Thoracic aorta (tissue), 2 donors: ENCODE measurements at regions not wholly inside any gene's neighbourhood (a gene's known extent, or its start where the extent isn't known, plus 50 kb on each side); places are given as distances from the start of the nearest gene placed in this dataset.

Experiments used
- ATAC-seq: fragments of 150-250 bp; one replicate; pipeline ENCODE4 v1.8.0; 2017; ENCODE audit warnings: low read depth; ENCODE audit not compliant: insufficient number of reproducible peaks, low FRiP score
- DNase-seq: peaks from one replicate; pipeline ENCODE4 v3.0.0-alpha.2; 2020; ENCODE audit warnings: low spot score
- H3K27ac ChIP-seq, 2 donors: fragments of 200-600 bp; sonication (generic); 1 replicate in 1 of 2; 2 replicates in 1 of 2; pipeline ENCODE4 v1.5.1; 2016; ENCODE audit warnings: mild to moderate bottlenecking in 2 of 2, moderate library complexity in 2 of 2
- H3K27me3 ChIP-seq: fragments of 200-600 bp; sonication (generic); replicated peaks from 2 replicates; pipeline ENCODE4 v1.6.0; 2016; ENCODE audit warnings: mild to moderate bottlenecking; ENCODE audit not compliant: insufficient read depth
- H3K36me3 ChIP-seq: fragments of 200-600 bp; sonication (generic); one replicate; pipeline ENCODE4 v1.5.1; 2016
- H3K4me1 ChIP-seq, 2 donors: fragments of 200-600 bp; sonication (generic); 1 replicate in 1 of 2; 2 replicates in 1 of 2; pipeline versions ENCODE4 v1.5.1 to v1.6.0; 2016; ENCODE audit warnings: low read depth in 2 of 2, mild to moderate bottlenecking in 1 of 2; ENCODE audit not compliant: control insufficient read depth in 1 of 2
- H3K4me3 ChIP-seq: fragments of 200-600 bp; sonication (generic); 2 replicates; pipeline ENCODE4 v1.5.1; 2016; ENCODE audit warnings: mild to moderate bottlenecking
- H3K9me3 ChIP-seq: fragments of 200-600 bp; sonication (generic); 2 replicates; pipeline ENCODE4 v1.5.1; 2016
- CTCF ChIP-seq: fragments of 200-600 bp; sonication (generic); IDR thresholded peaks from one replicate; pipeline ENCODE4 v1.5.1; 2019; ENCODE audit warnings: antibody characterized with exemption

- no peaks in the 10 kb centered on the region for H3K36me3 ChIP-seq
Measured at GRCh38 chr3:90018779-90019178, 911.4 kb downstream of the EPHA3 start.

GRCh38 chr3:90025019-90025418 lies 917.6 kb downstream of the EPHA3 start:
- no peaks in the 10 kb centered on the region for H3K36me3 ChIP-seq
- H3K4me3 ChIP-seq = no peak overlapping the region
- H3K9me3 ChIP-seq = no peaks in the 10 kb centered on the region
- no peaks in the 10 kb centered on the region for H3K27me3 ChIP-seq
- no peak for DNase-seq
- no peaks in the 10 kb centered on the region for H3K4me1 ChIP-seq
- no peak overlapping the region for H3K27ac ChIP-seq
- TF ChIP-seq CTCF = no peak
- no peak for ATAC-seq

More at GRCh38 chr3:90018779-90019178, 911.4 kb downstream of the EPHA3 start:
- no peak overlapping the region for H3K27ac ChIP-seq
- no peak for TF ChIP-seq CTCF
- H3K4me1 ChIP-seq = peaks cover 0 to 13% of the 10 kb centered on the region in 2 donors
- H3K9me3 ChIP-seq = no peaks in the 10 kb centered on the region
- no peak for DNase-seq
- ATAC-seq = no peak
- H3K27me3 ChIP-seq = no peaks in the 10 kb centered on the region
- H3K4me3 ChIP-seq = no peak overlapping the region

DNA sequence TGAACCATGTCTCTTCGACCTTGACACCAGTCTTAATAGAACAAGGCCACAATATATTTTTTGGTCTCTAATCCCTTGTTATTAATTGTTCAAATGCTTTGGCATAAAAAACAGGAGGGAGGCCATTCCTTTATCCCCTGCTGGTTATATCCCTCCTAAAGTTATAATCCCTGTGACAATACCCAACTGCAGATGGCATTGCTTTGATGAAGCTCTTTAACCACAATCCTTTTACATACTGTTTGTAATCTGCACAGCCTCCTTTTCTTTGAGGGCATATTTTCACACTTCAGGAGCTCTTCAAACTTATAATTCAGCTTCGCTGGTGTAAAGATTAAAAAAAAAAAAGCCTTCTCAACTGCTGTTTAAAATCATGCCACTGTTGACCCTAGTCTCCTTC lies 919.0 kb downstream of the EPHA3 start:
- ATAC-seq (no peak), DNase-seq (no peak)
- H3K27me3 ChIP-seq = no peaks in the 10 kb centered on the region
- no peaks in the 10 kb centered on the region for H3K9me3 ChIP-seq
- no peak overlapping the region for H3K27ac ChIP-seq
- H3K36me3 ChIP-seq = no peaks in the 10 kb centered on the region
- H3K4me1 ChIP-seq = no peaks in the 10 kb centered on the region
- no peak for TF ChIP-seq CTCF
- H3K4me3 ChIP-seq = no peak overlapping the region

- DNase-seq = no peak
Measured at GRCh38 chr3:90031121-90031520, 923.7 kb downstream of the EPHA3 start.

GRCh38 chr3:90032980-90033641 lies 925.7 kb downstream of the EPHA3 start:
- no peak for TF ChIP-seq CTCF
- no peaks in the 10 kb centered on the region for H3K27me3 ChIP-seq
- H3K27ac ChIP-seq = no peak overlapping the region
- no peak overlapping the region for H3K4me3 ChIP-seq
- H3K9me3 ChIP-seq = no peaks in the 10 kb centered on the region
- no peaks in the 10 kb centered on the region for H3K36me3 ChIP-seq
- no peak for DNase-seq
- no peak for ATAC-seq
- no peaks in the 10 kb centered on the region for H3K4me1 ChIP-seq

More at GRCh38 chr3:90031121-90031520, 923.7 kb downstream of the EPHA3 start:
- Histone ChIP-seq H3K27me3 (no peaks in the 10 kb centered on the region), H3K9me3 (no peaks in the 10 kb centered on the region), H3K4me3 (no peak overlapping the region), H3K36me3 (no peaks in the 10 kb centered on the region), H3K4me1 (no peaks in the 10 kb centered on the region), H3K27ac (no peak overlapping the region)
- TF ChIP-seq CTCF = no peak
- ATAC-seq = no peak
